ENCODE measurements at regions not wholly inside any gene's neighbourhood (a gene's known extent, or its start where the extent isn't known, plus 50 kb on each side); places are given as distances from the start of the nearest gene placed in this dataset.
"Not testable (repeated sequence)": the region's sequence is repeated elsewhere in the genome, so short reads cannot be mapped to it uniquely, and the experiment has no call there.

- H3K4me3 ChIP-seq, H3K27me3 ChIP-seq: not testable (repeated sequence)
Observed at GRCh38 chr2:87314622-87315021, 293.0 kb upstream of the PLGLB1 start.

GRCh38 chr2:87315183-87315902 is 293.7 kb upstream of the PLGLB1 start:
- DNase-seq (ENCODE audit: low read depth in 1 of 2, low spot score in 1 of 2); H3K4me3 ChIP-seq; H3K27me3 ChIP-seq; H3K36me3 ChIP-seq; H3K9me3 ChIP-seq (ENCODE audit: low read depth); H3K4me1 ChIP-seq (ENCODE audit: low read depth); H3K27ac ChIP-seq: not testable (repeated sequence)

More at GRCh38 chr2:87314622-87315021, 293.0 kb upstream of the PLGLB1 start:
- not testable (repeated sequence) for H3K27ac ChIP-seq; DNase-seq (ENCODE audit: low read depth in 1 of 2, low spot score in 1 of 2); H3K4me1 ChIP-seq (ENCODE audit: low read depth); H3K9me3 ChIP-seq (ENCODE audit: low read depth); H3K36me3 ChIP-seq

DNA sequence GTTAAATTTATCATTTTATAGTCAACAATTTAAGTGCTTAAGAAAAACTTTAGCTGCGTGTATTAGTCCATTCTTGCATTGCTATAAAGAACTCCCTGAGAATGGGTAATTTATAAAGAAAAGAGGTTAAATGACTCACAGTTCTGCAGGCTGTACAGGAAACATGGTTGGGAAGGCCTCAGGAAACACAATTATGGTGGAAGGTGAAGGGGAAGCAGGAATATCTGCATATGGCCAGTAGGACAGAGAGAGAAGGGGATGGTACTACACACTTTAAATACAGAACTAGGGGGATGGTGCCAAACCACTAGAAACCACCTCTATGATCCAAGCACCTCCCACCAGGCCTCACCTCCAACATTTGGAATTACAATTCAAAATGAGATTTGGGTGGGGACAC is 295.5 kb upstream of the PLGLB1 start:
- DNase-seq (ENCODE audit: low read depth in 1 of 2, low spot score in 1 of 2), result not testable (repeated sequence)

GRCh38 chr2:87318814-87319491 is 297.3 kb upstream of the PLGLB1 start:
- peak in 1 of 2 donors; percentile 74 for DNase-seq (ENCODE audit: low read depth in 1 of 2, low spot score in 1 of 2)
- H3K36me3 ChIP-seq; H3K9me3 ChIP-seq (ENCODE audit: low read depth): not testable (repeated sequence)

More for the DNA sequence above, 295.5 kb upstream of the PLGLB1 start:
- H3K9me3 ChIP-seq (ENCODE audit: low read depth); H3K4me1 ChIP-seq (ENCODE audit: low read depth); H3K4me3 ChIP-seq; H3K27me3 ChIP-seq; H3K27ac ChIP-seq; H3K36me3 ChIP-seq: not testable (repeated sequence)

DNA sequence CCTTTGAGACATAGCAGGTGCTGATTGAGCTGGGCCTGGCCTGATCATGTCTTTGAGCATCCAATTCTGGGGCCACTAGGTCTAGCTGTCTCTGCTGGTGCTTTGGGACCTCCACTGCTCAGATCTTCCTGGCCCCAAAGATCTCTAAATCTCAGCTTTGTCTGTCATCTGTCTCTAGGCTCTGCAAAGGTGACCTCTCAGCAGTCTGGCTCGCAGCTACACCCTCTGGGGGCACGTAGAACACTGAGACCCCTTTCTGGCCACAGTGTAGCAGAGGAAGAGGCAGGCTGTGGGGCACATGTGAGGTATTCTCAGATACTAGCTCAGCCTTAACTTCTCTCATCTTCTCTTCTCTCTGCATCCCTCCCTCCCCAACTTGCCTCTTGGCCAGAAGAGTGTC is 298.1 kb upstream of the PLGLB1 start:
- H3K27ac ChIP-seq; H3K27me3 ChIP-seq; H3K4me3 ChIP-seq; DNase-seq (ENCODE audit: low read depth in 1 of 2, low spot score in 1 of 2); H3K36me3 ChIP-seq; H3K4me1 ChIP-seq (ENCODE audit: low read depth); H3K9me3 ChIP-seq (ENCODE audit: low read depth): not testable (repeated sequence)

More at GRCh38 chr2:87318814-87319491, 297.3 kb upstream of the PLGLB1 start:
- H3K27ac ChIP-seq; H3K4me3 ChIP-seq; H3K27me3 ChIP-seq; H3K4me1 ChIP-seq (ENCODE audit: low read depth): not testable (repeated sequence)

- not testable (repeated sequence) for H3K9me3 ChIP-seq (ENCODE audit: low read depth); H3K27ac ChIP-seq; H3K4me3 ChIP-seq; H3K27me3 ChIP-seq; H3K4me1 ChIP-seq (ENCODE audit: low read depth); DNase-seq (ENCODE audit: low read depth in 1 of 2, low spot score in 1 of 2); H3K36me3 ChIP-seq
Observed at GRCh38 chr2:87321201-87321600, 299.6 kb upstream of the PLGLB1 start.

DNA sequence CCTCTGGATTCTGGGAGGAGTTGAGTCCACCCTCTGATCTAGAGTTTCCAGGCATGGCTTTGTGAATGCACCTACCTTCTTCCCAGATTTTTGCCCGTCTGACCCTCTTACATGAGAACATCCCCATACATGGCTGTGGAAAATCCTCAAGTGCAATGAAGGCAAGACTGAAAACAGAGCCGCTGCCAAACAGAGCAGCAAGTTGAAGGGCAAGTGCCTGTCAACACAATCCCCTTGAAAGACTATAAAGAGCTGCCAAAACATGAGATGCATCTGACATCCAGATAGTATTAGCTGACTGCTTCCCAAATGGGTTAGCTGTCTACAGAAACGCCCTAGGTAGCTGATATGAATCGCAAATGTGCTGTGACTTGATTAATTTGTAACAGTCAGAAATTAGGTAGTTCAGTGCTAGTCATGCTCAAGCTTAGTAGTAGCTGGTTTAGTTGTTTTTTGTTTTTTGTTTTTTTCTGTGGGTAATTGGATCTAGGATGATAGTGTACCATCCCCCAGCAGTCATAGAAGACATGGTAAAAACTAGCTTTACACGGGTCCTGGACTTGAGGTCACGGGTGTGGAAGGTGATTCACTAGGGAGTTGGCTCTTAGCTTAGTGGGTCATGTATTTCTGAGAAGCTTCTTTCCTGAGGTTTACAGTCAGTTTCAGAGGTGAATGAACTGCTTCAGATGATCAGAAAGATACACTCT is 302.8 kb upstream of the PLGLB1 start:
- peak overlapping the region; percentile 78 for H3K27ac ChIP-seq
- not testable (repeated sequence) for H3K4me1 ChIP-seq (ENCODE audit: low read depth); H3K27me3 ChIP-seq; H3K4me3 ChIP-seq; H3K36me3 ChIP-seq; H3K9me3 ChIP-seq (ENCODE audit: low read depth)
- peak in 1 of 2 donors; percentile 56 for DNase-seq (ENCODE audit: low read depth in 1 of 2, low spot score in 1 of 2)

- not testable (repeated sequence) for H3K36me3 ChIP-seq; H3K27me3 ChIP-seq; H3K9me3 ChIP-seq (ENCODE audit: low read depth); H3K4me1 ChIP-seq (ENCODE audit: low read depth); DNase-seq (ENCODE audit: low read depth in 1 of 2, low spot score in 1 of 2); H3K27ac ChIP-seq; H3K4me3 ChIP-seq
Observed at GRCh38 chr2:87325042-87325910, 303.6 kb upstream of the PLGLB1 start.

DNA sequence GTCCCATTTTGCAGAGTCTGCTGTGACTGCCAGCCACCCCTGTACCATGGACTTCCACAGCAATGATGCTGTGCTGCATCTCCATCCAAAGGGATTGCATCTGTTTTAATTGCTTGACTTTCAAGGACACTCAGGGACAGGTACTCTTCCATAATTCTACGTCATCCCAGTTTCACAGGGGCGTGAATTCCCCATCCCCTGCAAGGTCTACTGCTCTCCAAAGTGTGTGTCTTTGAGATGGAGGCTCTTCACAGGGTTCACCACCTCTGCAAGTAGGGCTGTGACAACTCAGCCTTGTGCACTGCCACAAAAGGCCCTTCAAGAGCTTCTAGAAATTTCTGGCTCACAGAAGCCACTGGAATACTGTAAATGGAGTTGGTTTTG is 304.3 kb upstream of the PLGLB1 start:
- DNase-seq (ENCODE audit: low read depth in 1 of 2, low spot score in 1 of 2); H3K9me3 ChIP-seq (ENCODE audit: low read depth); H3K4me3 ChIP-seq; H3K27ac ChIP-seq; H3K36me3 ChIP-seq; H3K4me1 ChIP-seq (ENCODE audit: low read depth); H3K27me3 ChIP-seq: not testable (repeated sequence)

DNA sequence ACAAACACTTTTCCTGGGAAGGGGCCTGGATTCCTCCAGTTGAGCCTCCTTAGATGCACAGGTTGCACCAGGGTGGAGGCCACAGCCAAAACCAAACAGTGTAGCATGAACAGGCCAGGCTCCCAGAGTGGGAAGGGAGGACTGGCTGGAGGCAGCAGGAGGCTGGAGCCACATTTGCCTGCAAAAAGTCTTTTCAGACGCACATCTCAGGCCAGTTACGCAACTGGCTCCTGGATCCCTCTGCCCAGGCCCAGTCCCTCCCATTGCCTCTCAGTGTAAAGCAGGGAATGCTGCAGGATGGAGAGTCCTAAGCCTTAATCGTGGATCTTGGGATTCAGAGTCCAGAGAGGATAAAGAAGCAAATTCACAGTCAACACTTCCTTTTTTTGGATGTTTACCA is 305.1 kb upstream of the PLGLB1 start:
- not testable (repeated sequence) for H3K36me3 ChIP-seq, H3K4me3 ChIP-seq
- peak in 1 of 2 donors; percentile 23 for DNase-seq (ENCODE audit: low read depth in 1 of 2, low spot score in 1 of 2)

DNA sequence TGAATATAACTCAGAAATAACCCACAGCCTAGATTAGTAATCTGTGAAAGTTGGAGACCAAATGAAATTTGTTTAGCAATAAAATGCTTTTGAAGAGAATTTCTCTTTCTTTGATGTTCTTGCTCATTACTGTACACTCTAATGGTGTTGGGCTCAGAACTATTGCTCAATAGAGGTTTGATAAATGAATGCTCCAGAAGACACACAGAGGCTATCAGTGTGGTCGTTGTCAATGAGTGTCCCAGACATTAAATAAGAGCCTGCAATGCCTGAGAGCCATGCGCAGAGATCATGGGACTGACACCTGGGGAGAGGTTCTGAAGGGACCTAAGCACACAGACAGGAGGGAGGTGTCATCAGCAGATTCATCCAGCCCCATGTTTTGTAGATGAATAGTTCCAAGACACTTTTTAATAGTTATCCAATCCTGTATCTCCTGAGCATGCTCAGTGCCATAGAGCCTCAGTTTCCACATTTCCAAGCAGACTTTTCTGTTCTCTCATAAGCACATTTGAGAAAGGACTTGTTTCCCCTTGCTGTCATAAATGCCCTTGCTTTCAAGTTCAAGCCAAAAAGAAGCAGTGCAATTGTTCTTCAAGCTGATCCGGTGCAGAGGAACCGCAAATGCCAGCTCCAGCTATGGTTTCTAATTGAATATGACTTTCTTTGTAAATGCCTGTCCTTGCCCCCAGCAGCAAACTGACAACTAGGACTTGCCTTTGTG is 306.2 kb upstream of the PLGLB1 start:
- DNase-seq (ENCODE audit: low read depth in 1 of 2, low spot score in 1 of 2); H3K4me1 ChIP-seq (ENCODE audit: low read depth); H3K4me3 ChIP-seq; H3K36me3 ChIP-seq; H3K9me3 ChIP-seq (ENCODE audit: low read depth); H3K27me3 ChIP-seq; H3K27ac ChIP-seq: not testable (repeated sequence)

More for the DNA sequence above, 305.1 kb upstream of the PLGLB1 start:
- H3K27me3 ChIP-seq; H3K4me1 ChIP-seq (ENCODE audit: low read depth); H3K9me3 ChIP-seq (ENCODE audit: low read depth); H3K27ac ChIP-seq: not testable (repeated sequence)

- DNase-seq (ENCODE audit: low read depth in 1 of 2, low spot score in 1 of 2); H3K9me3 ChIP-seq (ENCODE audit: low read depth); H3K27me3 ChIP-seq: not testable (repeated sequence)
Observed at GRCh38 chr2:87329529-87329928, 307.9 kb upstream of the PLGLB1 start.

GRCh38 chr2:87330486-87330885 is 308.8 kb upstream of the PLGLB1 start:
- H3K36me3 ChIP-seq; H3K27ac ChIP-seq; H3K9me3 ChIP-seq (ENCODE audit: low read depth); H3K27me3 ChIP-seq; H3K4me3 ChIP-seq; DNase-seq (ENCODE audit: low read depth in 1 of 2, low spot score in 1 of 2); H3K4me1 ChIP-seq (ENCODE audit: low read depth): not testable (repeated sequence)

More at GRCh38 chr2:87329529-87329928, 307.9 kb upstream of the PLGLB1 start:
- not testable (repeated sequence) for H3K4me3 ChIP-seq; H3K4me1 ChIP-seq (ENCODE audit: low read depth); H3K27ac ChIP-seq; H3K36me3 ChIP-seq
